Osteoblast (primary cell): ENCODE measurements at regions not wholly inside any gene's neighbourhood (a gene's known extent, or its start where the extent isn't known, plus 50 kb on each side); places are given as distances from the start of the nearest gene placed in this dataset.

Experiments
- DNase-seq: peaks from one replicate; pipeline ENCODE4 v3.0.0; 2011; ENCODE audit warnings: low spot score, mixed read lengths; ENCODE audit not compliant: insufficient read length; ENCODE audit errors: missing footprints
- H2AFZ ChIP-seq: 2 replicates; pipeline ENCODE4 v1.6.0; 2011; ENCODE audit warnings: mild to moderate bottlenecking, low read length
- H3K27ac ChIP-seq: 2 replicates; pipeline ENCODE4 v1.5.1; 2011; ENCODE audit warnings: mild to moderate bottlenecking, low read depth, low read length, moderate library complexity
- H3K27me3 ChIP-seq: 2 replicates; pipeline ENCODE4 v1.6.0; 2012; ENCODE audit warnings: mild to moderate bottlenecking, control low read depth, inconsistent platforms, low read length, moderate library complexity; ENCODE audit not compliant: insufficient read depth
- H3K36me3 ChIP-seq: 2 replicates; pipeline ENCODE4 v1.5.1; 2011; ENCODE audit warnings: mild to moderate bottlenecking, low read length, control low read depth, moderate library complexity; ENCODE audit not compliant: insufficient read depth
- H3K4me1 ChIP-seq: 2 replicates; pipeline ENCODE4 v1.5.1; 2011; ENCODE audit warnings: mild to moderate bottlenecking, low read length, control low read depth, moderate library complexity; ENCODE audit not compliant: insufficient read depth
- H3K4me2 ChIP-seq: 2 replicates; pipeline ENCODE4 v1.6.0; 2011; ENCODE audit warnings: mild to moderate bottlenecking, low read length; ENCODE audit not compliant: insufficient read depth
- H3K4me3 ChIP-seq: fragments of 200-600 bp; sonication (generic); 3 replicates; pipeline ENCODE4 v1.5.1; 2012; ENCODE audit warnings: mild to moderate bottlenecking, low read length, inconsistent platforms; ENCODE audit not compliant: insufficient read depth
- H3K79me2 ChIP-seq: 2 replicates; pipeline ENCODE4 v1.6.0; 2012; ENCODE audit warnings: mild to moderate bottlenecking, low read length, control low read depth, inconsistent platforms; ENCODE audit not compliant: insufficient read depth
- H3K9me3 ChIP-seq: 2 replicates; pipeline ENCODE4 v1.5.1; 2011; ENCODE audit warnings: low read depth, low read length, control low read depth
- H4K20me1 ChIP-seq: 2 replicates; pipeline ENCODE4 v1.6.0; 2012; ENCODE audit warnings: mild to moderate bottlenecking, low read length, control low read depth; ENCODE audit not compliant: insufficient read depth
- TF ChIP-seq, protein P1 (sequence below): IDR thresholded peaks from 2 replicates; pipeline ENCODE4 v1.5.1; 2011; ENCODE audit warnings: mild to moderate bottlenecking, low read depth, low read length, moderate library complexity; ENCODE audit errors: extremely low read depth

GRCh38 chr5:39661026-39661779 is 236.4 kb upstream of the DAB2 start:
- Histone ChIP-seq H3K9me3 (no peaks in the 10 kb centered on the region), H4K20me1 (no peaks in the 10 kb centered on the region), H3K36me3 (no peaks in the 10 kb centered on the region), H2AFZ (peak overlapping the region; percentile 37), H3K4me1 (peaks cover 7% of the 10 kb centered on the region), H3K4me2 (no peak overlapping the region), H3K4me3 (no peak overlapping the region), H3K79me2 (no peaks in the 10 kb centered on the region), H3K27me3 (no peaks in the 10 kb centered on the region), H3K27ac (peak overlapping the region; percentile 64)
- DNase-seq: peak; percentile 37
- TF ChIP-seq, protein P1, sequence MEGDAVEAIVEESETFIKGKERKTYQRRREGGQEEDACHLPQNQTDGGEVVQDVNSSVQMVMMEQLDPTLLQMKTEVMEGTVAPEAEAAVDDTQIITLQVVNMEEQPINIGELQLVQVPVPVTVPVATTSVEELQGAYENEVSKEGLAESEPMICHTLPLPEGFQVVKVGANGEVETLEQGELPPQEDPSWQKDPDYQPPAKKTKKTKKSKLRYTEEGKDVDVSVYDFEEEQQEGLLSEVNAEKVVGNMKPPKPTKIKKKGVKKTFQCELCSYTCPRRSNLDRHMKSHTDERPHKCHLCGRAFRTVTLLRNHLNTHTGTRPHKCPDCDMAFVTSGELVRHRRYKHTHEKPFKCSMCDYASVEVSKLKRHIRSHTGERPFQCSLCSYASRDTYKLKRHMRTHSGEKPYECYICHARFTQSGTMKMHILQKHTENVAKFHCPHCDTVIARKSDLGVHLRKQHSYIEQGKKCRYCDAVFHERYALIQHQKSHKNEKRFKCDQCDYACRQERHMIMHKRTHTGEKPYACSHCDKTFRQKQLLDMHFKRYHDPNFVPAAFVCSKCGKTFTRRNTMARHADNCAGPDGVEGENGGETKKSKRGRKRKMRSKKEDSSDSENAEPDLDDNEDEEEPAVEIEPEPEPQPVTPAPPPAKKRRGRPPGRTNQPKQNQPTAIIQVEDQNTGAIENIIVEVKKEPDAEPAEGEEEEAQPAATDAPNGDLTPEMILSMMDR: no peak

DNA sequence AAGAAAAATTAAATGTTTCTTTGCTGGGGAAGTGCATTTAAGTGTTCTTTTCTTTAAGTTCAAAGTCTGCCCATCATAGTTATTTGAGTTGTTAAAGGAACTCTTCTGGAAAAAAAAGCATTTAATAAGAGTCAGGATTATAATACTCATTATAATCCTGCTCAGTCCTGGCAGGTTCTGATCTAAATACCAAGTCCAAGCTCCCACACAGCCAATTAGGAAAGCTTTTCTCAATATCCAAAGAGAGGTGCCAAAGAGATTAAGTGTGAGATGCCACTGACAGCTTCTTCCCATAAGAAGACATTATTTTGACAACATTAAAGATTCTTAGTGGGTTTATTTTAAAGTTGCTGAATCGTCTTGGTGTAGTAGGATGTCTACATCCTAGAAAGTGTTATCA is 235.2 kb upstream of the DAB2 start:
- no peaks in the 10 kb centered on the region for H3K27me3 ChIP-seq
- no peak overlapping the region for H3K4me3 ChIP-seq
- no peak overlapping the region for H3K27ac ChIP-seq
- peak; percentile 48 for DNase-seq
- H3K9me3 ChIP-seq: no peaks in the 10 kb centered on the region
- H3K36me3 ChIP-seq: no peaks in the 10 kb centered on the region
- H3K79me2 ChIP-seq: no peaks in the 10 kb centered on the region
- H3K4me2 ChIP-seq: no peak overlapping the region
- TF ChIP-seq, protein P1: no peak
- H3K4me1 ChIP-seq: peaks cover 7% of the 10 kb centered on the region
- H2AFZ ChIP-seq: no peak overlapping the region
- H4K20me1 ChIP-seq: no peaks in the 10 kb centered on the region

DNA sequence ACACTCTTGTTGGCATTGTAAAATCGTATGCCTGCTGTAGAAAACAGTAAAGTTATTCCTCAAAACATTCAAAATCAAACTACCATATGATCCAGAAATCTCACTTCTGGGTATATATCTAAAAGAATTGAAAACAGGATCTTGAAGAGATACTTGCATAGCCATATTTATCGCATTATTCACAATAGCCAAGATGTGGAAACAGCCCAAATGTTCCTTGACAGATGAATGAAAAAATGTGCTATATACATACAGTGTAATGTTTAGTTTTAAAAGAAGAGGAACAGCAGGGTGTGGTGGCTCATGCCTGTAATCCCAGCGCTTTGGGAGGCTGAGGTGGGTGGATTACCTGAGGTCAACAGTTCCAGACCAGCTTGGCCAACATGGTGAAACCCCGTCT is 234.1 kb upstream of the DAB2 start:
- no peaks in the 10 kb centered on the region for H3K79me2 ChIP-seq
- H3K36me3 ChIP-seq: no peaks in the 10 kb centered on the region
- H2AFZ ChIP-seq: no peak overlapping the region
- no peaks in the 10 kb centered on the region for H3K27me3 ChIP-seq
- H3K27ac ChIP-seq: no peak overlapping the region
- H3K4me3 ChIP-seq: no peak overlapping the region
- no peaks in the 10 kb centered on the region for H4K20me1 ChIP-seq
- TF ChIP-seq, protein P1: no peak
- H3K4me1 ChIP-seq: peaks cover 7% of the 10 kb centered on the region
- no peaks in the 10 kb centered on the region for H3K9me3 ChIP-seq
- no peak overlapping the region for H3K4me2 ChIP-seq
- DNase-seq: no peak

DNA sequence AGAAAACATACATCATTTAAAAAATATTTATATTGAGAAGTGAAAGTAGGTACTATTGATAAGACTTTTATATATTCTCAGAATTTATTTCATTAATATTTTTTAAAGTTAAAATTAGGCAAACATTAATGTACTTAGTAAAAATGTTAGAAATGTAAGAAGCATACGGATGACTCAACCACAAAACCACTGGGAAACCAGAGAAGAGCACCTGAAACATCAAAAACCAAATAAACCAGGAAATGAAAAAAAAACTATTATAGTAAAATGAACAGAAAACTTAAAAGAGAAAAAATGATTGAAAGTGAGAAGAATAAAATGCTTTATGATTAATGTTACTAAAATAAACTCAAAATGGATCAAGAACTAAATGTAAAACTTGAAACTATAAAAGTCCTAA is 233.2 kb upstream of the DAB2 start:
- no peaks in the 10 kb centered on the region for H3K79me2 ChIP-seq
- no peaks in the 10 kb centered on the region for H3K9me3 ChIP-seq
- no peaks in the 10 kb centered on the region for H3K36me3 ChIP-seq
- TF ChIP-seq, protein P1: no peak
- H2AFZ ChIP-seq: no peak overlapping the region
- no peak overlapping the region for H3K27ac ChIP-seq
- no peak for DNase-seq
- no peaks in the 10 kb centered on the region for H4K20me1 ChIP-seq
- peaks cover 7% of the 10 kb centered on the region for H3K4me1 ChIP-seq
- no peak overlapping the region for H3K4me2 ChIP-seq
- no peak overlapping the region for H3K4me3 ChIP-seq
- no peaks in the 10 kb centered on the region for H3K27me3 ChIP-seq
